KBM-7 (cell line): ENCODE measurements at regions not wholly inside any gene's neighbourhood (a gene's known extent, or its start where the extent isn't known, plus 50 kb on each side); places are given as distances from the start of the nearest gene placed in this dataset.
A peak's percentile ranks its signal among the peaks of the same experiment; 100 is the strongest.
"Not testable (repeated sequence)": the region's sequence is repeated elsewhere in the genome, so short reads cannot be mapped to it uniquely, and the experiment has no call there.

ENCODE experiments used
- DNase-seq: peaks from one replicate; pipeline ENCODE4 v3.0.0-alpha.2; 2015
- in situ Hi-C: fragments of 300-500 bp; cut with MboI; formaldehyde crosslinking; loops from 2 replicates; pipeline ENCODE4 v1.14.3; 2020; ENCODE audit warnings: low sequenced_read_pairs, low pct_unique_long_range_greater_than_20kb, mixed read lengths

- DNase-seq: no peak
- in situ Hi-C loops: no loop called here
Measured at GRCh38 chr7:17396692-17397091, 98.2 kb downstream of the AHR start.

- in situ Hi-C loops: no loop called here
- DNase-seq: peak; percentile 63
Measured at GRCh38 chr7:17401791-17402627, 103.6 kb downstream of the AHR start.

DNA sequence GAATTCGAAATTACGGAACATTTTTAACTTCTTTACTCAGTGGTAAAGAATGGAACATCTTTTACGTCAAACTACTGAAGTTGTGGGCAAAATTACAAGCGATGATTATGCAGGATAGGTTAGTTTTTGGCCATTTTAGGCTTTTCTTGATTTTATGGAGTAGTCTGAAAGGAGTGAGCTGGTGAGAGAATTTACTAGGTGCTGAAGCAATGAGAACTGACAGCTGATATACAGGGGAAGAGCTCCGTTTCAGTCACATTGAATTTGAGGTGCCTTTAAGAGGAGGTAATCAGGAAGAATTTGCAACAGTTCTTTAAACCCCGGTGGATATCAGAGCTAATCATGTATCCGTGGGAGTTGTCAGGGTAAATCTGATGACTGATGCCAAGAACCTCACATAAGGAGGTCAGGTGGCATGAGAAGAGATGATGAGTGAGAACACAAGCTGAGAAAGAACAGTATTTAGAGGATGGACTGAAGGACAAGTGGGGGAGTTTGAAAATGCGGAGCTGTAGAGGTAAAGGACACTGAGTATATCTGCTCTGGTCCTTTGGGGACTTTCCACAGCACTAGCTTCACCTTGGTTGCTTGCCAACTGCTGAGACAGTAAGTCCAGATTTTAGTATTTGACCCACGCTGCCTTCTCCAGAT is 104.3 kb downstream of the AHR start:
- DNase-seq: no peak
- in situ Hi-C loops: no loop called here

- in situ Hi-C loops: no loop called here
- no peak for DNase-seq
Measured at GRCh38 chr7:17404006-17404405, 105.6 kb downstream of the AHR start.

- in situ Hi-C loops: no loop called here
- no peak for DNase-seq
Measured at GRCh38 chr7:17405786-17406185, 107.3 kb downstream of the AHR start.

- in situ Hi-C loops: no loop called here
- DNase-seq: no peak
Measured at GRCh38 chr7:17406738-17407137, 108.3 kb downstream of the AHR start.

GRCh38 chr7:17407229-17407628 is 108.8 kb downstream of the AHR start:
- in situ Hi-C loops: no loop called here
- DNase-seq: no peak

GRCh38 chr7:17408245-17408903 is 109.9 kb downstream of the AHR start:
- DNase-seq: peak; percentile 79
- in situ Hi-C loops: no loop called here

DNA sequence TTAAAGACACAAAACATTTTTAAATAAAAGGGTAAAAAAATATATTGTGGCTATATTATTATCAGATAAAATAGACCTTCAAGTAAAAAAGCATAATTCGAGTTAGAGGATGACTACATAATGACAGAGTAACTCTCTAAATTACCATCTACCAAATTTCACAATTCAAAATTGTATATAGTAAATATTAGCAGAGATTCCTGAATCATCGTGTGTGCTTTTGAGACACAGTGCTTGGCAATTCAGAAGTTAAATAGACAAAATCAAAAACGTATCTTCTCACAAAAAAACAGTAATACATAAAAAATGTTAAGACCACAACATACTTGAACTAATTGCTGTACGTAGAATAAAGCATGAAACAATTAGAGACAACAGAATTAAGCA is 110.4 kb downstream of the AHR start:
- in situ Hi-C loops: no loop called here
- DNase-seq: no peak

DNA sequence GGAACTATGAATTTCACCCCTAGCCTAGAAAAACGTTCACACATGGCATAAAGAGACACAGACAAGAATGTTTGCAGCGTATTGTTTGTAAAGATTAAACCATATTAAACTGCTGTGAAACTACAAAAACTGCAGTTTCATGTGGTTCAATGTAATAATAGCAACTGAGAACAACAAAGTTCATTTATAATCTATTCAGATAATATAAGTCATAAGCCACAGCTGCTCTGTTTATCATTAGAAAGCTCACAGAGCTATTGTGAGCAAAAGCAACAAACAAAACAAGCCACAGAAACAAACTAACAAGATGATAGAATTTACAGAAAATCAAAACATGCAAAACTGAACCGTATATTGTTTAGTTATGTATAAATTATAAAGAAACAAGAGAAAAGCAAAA is 113.5 kb downstream of the AHR start:
- no peak for DNase-seq
- in situ Hi-C loops: no loop called here

- in situ Hi-C loops: no loop called here
Measured at GRCh38 chr7:17412883-17413282, 114.4 kb downstream of the AHR start.

DNA sequence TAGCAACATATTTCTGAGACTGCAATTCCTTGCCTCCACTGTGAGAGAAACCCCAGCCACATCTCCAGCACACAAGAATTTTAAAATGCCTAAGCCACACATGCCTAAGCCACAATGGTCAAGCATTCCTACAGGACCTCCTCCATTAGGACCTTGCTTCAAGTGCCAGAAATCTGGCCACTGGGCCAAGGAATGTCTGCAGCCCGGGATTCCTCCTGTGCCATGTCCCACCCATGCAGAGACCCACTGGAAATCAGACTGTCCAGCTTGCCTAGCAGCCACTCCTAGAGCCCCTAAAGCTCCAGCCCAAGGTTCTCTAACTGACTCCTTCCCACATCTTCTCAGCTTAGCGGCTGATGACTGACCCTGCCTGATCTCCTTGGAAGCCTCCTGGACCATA is 117.5 kb downstream of the AHR start:
- DNase-seq: no peak
- in situ Hi-C loops: no loop called here

More at GRCh38 chr7:17412883-17413282, 114.4 kb downstream of the AHR start:
- no peak for DNase-seq

- in situ Hi-C loops: not testable (repeated sequence)
Measured at GRCh38 chr7:17420308-17421015, 122.0 kb downstream of the AHR start.

DNA sequence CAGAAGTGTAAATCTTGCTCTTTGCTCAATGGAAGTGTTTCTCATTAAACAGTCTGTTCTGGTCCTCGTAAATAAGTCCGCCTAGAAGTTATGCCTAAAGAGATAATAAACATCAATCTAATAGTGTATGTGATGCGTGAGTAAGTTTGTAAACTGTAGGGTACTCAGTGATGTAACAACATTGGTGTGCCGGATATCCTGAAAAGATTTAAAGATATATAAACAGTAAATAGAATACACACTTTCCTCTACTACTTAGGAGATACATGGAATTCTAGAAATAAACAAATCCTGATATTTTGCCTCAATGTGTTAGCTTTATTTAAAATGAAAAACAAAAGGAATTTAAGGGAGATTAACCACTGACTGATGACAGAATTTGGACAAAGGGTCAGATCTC is 123.5 kb downstream of the AHR start:
- in situ Hi-C loops: no loop called here
- no peak for DNase-seq

More at GRCh38 chr7:17420308-17421015, 122.0 kb downstream of the AHR start:
- DNase-seq: not testable (repeated sequence)

DNA sequence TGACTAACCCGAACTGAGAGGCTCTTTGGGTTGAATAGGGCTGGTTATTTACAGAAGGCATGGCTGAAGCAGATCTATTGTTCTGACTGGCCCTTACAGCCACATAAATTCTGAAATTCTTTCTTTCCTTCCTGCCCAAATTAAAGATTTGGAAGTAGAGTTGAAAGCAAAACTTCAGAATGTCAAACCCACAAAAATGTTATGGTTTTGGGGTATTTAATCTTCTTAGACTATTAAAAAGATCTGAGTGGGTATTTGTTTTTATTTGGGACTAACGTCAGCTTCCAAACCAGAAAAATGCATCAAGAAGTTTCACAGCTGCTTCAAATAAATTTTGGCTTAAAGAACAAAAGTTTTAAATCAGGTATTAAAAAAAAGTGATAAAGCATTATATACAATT is 124.5 kb downstream of the AHR start:
- DNase-seq: no peak
- in situ Hi-C loops: no loop called here

- no peak for DNase-seq
- in situ Hi-C loops: no loop called here
Measured at GRCh38 chr7:17427924-17428323, 129.5 kb downstream of the AHR start.

DNA sequence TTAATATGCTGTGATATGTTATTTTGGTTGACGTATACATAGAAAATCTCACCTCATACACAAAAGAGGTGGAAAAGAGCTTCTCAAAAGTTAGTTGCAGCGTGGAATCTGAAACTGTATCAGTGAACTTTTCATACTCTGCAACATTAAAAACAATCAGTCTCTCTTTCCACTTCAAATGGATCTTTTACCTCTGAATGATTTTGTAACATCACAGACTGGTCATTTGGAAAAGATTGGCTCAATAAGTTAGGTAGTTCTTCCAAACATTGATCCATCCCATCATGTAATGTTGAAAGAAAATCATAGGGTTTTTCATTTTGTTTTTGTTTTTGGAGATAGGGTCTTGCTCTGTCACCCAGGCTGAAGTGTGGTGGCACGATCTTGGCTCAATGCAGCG is 131.1 kb downstream of the AHR start:
- DNase-seq: no peak
- in situ Hi-C loops: no loop called here

DNA sequence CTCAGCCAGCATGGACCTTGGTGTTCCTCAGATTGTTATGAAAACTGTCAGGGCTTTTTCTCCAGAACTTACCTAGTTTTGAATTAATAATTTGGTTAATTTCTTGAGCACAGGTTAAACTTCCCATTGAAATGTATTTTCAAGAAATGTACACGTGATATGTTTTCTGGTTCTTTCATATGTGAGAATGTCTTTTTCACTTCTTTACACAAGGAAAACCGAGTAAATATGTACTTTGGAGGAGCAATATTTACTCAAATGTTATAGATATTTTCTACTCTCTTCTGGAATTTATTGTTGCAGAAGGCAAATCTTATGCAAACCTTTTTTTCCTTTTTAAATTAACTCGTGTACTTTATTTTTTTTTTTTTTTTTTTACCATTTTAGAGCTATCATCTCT is 134.3 kb downstream of the AHR start:
- no peak for DNase-seq
- in situ Hi-C loops: no loop called here

GRCh38 chr7:17434191-17434590 is 135.7 kb downstream of the AHR start:
- in situ Hi-C loops: no loop called here
- DNase-seq: no peak
